H1 (cell line): ENCODE measurements at regions not wholly inside any gene's neighbourhood (a gene's known extent, or its start where the extent isn't known, plus 50 kb on each side); places are given as distances from the start of the nearest gene placed in this dataset.

Experiments
- CTCF ChIA-PET: fragments of 300-600 bp; sonication (Branson Sonifier 250); formaldehyde crosslinking; loops from one replicate; lab custom pipeline; 2021; ENCODE audit not compliant: partially characterized antibody; lab: Charles Lee
- POLR2A ChIA-PET: fragments of 300-600 bp; sonication (Branson Sonifier 250); formaldehyde crosslinking; loops from one replicate; lab custom pipeline; 2021; ENCODE audit warnings: inconsistent platforms; ENCODE audit not compliant: partially characterized antibody; lab: Charles Lee
- DNase-seq, 2 experiments: peaks; one replicate each; pipeline versions ENCODE4 v3.0.0 to v3.0.0-alpha.2; 2010 to 2022; ENCODE audit warnings: low spot score in 2 of 2, low read depth in 1 of 2, mixed read lengths in 1 of 2
- FAIRE-seq: peaks from 2 replicates; lab custom pipeline; 2011; peaks lifted over from hg19 to GRCh38; lab: Jason Lieb, UNC
- H2AFZ ChIP-seq: 2 replicates; pipeline ENCODE4 v1.8.1; 2012; ENCODE audit warnings: low read length, inconsistent platforms
- H2AK5ac ChIP-seq: 2 replicates; pipeline ENCODE4 v1.6.1; 2013; ENCODE audit warnings: low read depth, low read length
- H2BK120ac ChIP-seq: replicated peaks from 2 replicates; pipeline ENCODE3; 2013; ENCODE audit warnings: low read depth, low read length, inconsistent platforms
- H2BK12ac ChIP-seq: 2 replicates; pipeline ENCODE4 v1.6.1; 2013; ENCODE audit warnings: low read depth, low read length
- H2BK15ac ChIP-seq: 2 replicates; pipeline ENCODE4 v1.6.1; 2013; ENCODE audit warnings: low read length
- H2BK20ac ChIP-seq: 2 replicates; pipeline ENCODE4 v1.6.1; 2013; ENCODE audit warnings: low read length
- H2BK5ac ChIP-seq: 2 replicates; pipeline ENCODE4 v1.6.1; 2013; ENCODE audit warnings: low read depth, low read length
- H3K14ac ChIP-seq: 2 replicates; pipeline ENCODE4 v1.6.1; 2013; ENCODE audit warnings: inconsistent platforms; ENCODE audit not compliant: insufficient read length
- H3K18ac ChIP-seq: 2 replicates; pipeline ENCODE4 v1.6.1; 2013; ENCODE audit warnings: low read length; ENCODE audit errors: extremely low read depth
- H3K23ac ChIP-seq: 2 replicates; pipeline ENCODE4 v1.6.1; 2013; ENCODE audit warnings: inconsistent platforms; ENCODE audit not compliant: insufficient read length
- H3K23me2 ChIP-seq: 2 replicates; pipeline ENCODE4 v1.6.1; 2013; ENCODE audit warnings: low read depth, low read length
- H3K27ac ChIP-seq: 2 replicates; pipeline ENCODE4 v1.6.1; 2011; ENCODE audit warnings: low read depth, low read length, inconsistent platforms
- H3K27me3 ChIP-seq, 4 experiments: replicated peaks in 1 of 4; 1 replicate in 1 of 4; 2 replicates in 3 of 4; pipeline versions ENCODE4 v1.6.1 to v1.8.1; 2011 to 2013; ENCODE audit warnings: low read length in 3 of 4, mild to moderate bottlenecking in 3 of 4, inconsistent platforms in 2 of 4, mixed read lengths in 2 of 4, moderate library complexity in 1 of 4; ENCODE audit not compliant: control insufficient read depth in 3 of 4, insufficient read depth in 3 of 4; ENCODE audit errors: extremely low read depth in 1 of 4
- H3K36me3 ChIP-seq, 4 experiments: 2 replicates each; pipeline versions ENCODE4 v1.6.1 to v1.8.1; 2011 to 2013; ENCODE audit warnings: mild to moderate bottlenecking in 4 of 4, low read length in 3 of 4, moderate library complexity in 2 of 4, control low read depth in 1 of 4, inconsistent platforms in 1 of 4; ENCODE audit not compliant: insufficient read depth in 4 of 4, control insufficient read depth in 2 of 4
- H3K4ac ChIP-seq: replicated peaks from 2 replicates; pipeline ENCODE3; 2013; ENCODE audit warnings: low read length, low read depth, mixed read lengths, inconsistent platforms; ENCODE audit not compliant: insufficient read length
- H3K4me1 ChIP-seq, 4 experiments: replicated peaks in 1 of 4; 1 replicate in 1 of 4; 2 replicates in 3 of 4; pipeline versions ENCODE4 v1.6.1 to v1.8.1; 2011 to 2013; ENCODE audit warnings: low read length in 3 of 4, inconsistent platforms in 2 of 4, mixed read lengths in 1 of 4; ENCODE audit not compliant: insufficient read depth in 4 of 4, control insufficient read depth in 3 of 4
- H3K4me2 ChIP-seq, 2 experiments: 2 replicates each; pipeline versions ENCODE4 v1.6.1 to v1.8.1; 2011 to 2013; ENCODE audit warnings: low read depth in 2 of 2, low read length in 2 of 2, control low read depth in 1 of 2, inconsistent platforms in 1 of 2, mild to moderate bottlenecking in 1 of 2; ENCODE audit not compliant: insufficient read depth in 1 of 2
- H3K4me3 ChIP-seq, 4 experiments: fragments of 200-600, 300-600 bp in 1 of 4; sonication (generic), shearing (Covaris generic), sonication (Bioruptor Twin) in 1 of 4; 2 replicates each; pipeline versions ENCODE4 v1.5.1 to v1.8.1; 2011 to 2016; ENCODE audit warnings: low read length in 4 of 4, low read depth in 3 of 4, control low read depth in 2 of 4, inconsistent platforms in 2 of 4, mild to moderate bottlenecking in 2 of 4, mixed read lengths in 1 of 4, moderate library complexity in 1 of 4; ENCODE audit not compliant: insufficient read depth in 2 of 4; ENCODE audit errors: extremely low read depth in 1 of 4
- H3K56ac ChIP-seq: replicated peaks from 2 replicates; pipeline ENCODE3; 2013; ENCODE audit warnings: low read depth, mild to moderate bottlenecking, mixed read lengths, low read length, inconsistent platforms; ENCODE audit not compliant: insufficient read length
- H3K79me1 ChIP-seq: 2 replicates; pipeline ENCODE4 v1.6.1; 2013; ENCODE audit warnings: low read depth, low read length, control low read depth
- H3K79me2 ChIP-seq, 2 experiments: 2 replicates each; pipeline versions ENCODE4 v1.6.1 to v1.8.1; 2012 to 2013; ENCODE audit warnings: low read length in 2 of 2, mild to moderate bottlenecking in 2 of 2, inconsistent platforms in 1 of 2; ENCODE audit not compliant: insufficient read depth in 2 of 2, control insufficient read depth in 1 of 2
- H3K9ac ChIP-seq, 4 experiments: replicated peaks in 1 of 4; 1 replicate in 1 of 4; 2 replicates in 3 of 4; pipeline versions ENCODE4 v1.6.1 to v1.8.1; 2011 to 2013; ENCODE audit warnings: low read depth in 3 of 4, low read length in 3 of 4, control low read depth in 2 of 4, mild to moderate bottlenecking in 2 of 4, moderate library complexity in 2 of 4, inconsistent platforms in 1 of 4; ENCODE audit errors: extremely low read depth in 1 of 4
- H3K9me3 ChIP-seq, 2 experiments: 2 replicates each; pipeline versions ENCODE4 v1.6.1 to v1.8.1; 2012 to 2013; ENCODE audit warnings: mild to moderate bottlenecking in 2 of 2, moderate library complexity in 2 of 2, control low read depth in 1 of 2, inconsistent platforms in 1 of 2, low read depth in 1 of 2, low read length in 1 of 2, mixed read lengths in 1 of 2; ENCODE audit not compliant: insufficient read depth in 2 of 2
- H4K20me1 ChIP-seq, 2 experiments: replicated peaks in 1 of 2; 2 replicates each; pipeline versions ENCODE3 to v1.8.1; 2011 to 2013; ENCODE audit warnings: inconsistent platforms in 2 of 2, low read length in 2 of 2, mild to moderate bottlenecking in 1 of 2; ENCODE audit not compliant: insufficient read depth in 2 of 2, control insufficient read depth in 1 of 2
- H4K5ac ChIP-seq: 2 replicates; pipeline ENCODE4 v1.6.1; 2013; ENCODE audit warnings: low read length, low read depth, mixed read lengths, inconsistent platforms; ENCODE audit not compliant: insufficient read length
- H4K8ac ChIP-seq: 2 replicates; pipeline ENCODE4 v1.8.0; 2013; ENCODE audit warnings: mild to moderate bottlenecking, moderate library complexity, low read length, inconsistent platforms; ENCODE audit not compliant: insufficient read depth; ENCODE audit errors: extremely low read depth
- H4K91ac ChIP-seq: replicated peaks from 2 replicates; pipeline ENCODE3; 2013; ENCODE audit warnings: low read length, mixed read lengths, inconsistent platforms; ENCODE audit not compliant: insufficient read length
- ASH2L ChIP-seq: fragments of 200-600, 300-600 bp; sonication (generic); IDR thresholded peaks from one replicate; pipeline ENCODE4 v1.7.1; 2017; ENCODE audit warnings: low read length
- BRCA1 ChIP-seq: IDR thresholded peaks from 2 replicates; pipeline ENCODE4 v1.6.1; 2012; ENCODE audit warnings: low read depth, low read length, improper control_type of control experiment
- EGR1 ChIP-seq: IDR thresholded peaks from 2 replicates; pipeline ENCODE4 v1.6.1; 2011; ENCODE audit warnings: low read depth, low read length, borderline replicate concordance
- EZH2 ChIP-seq: fragments of 200-600 bp; sonication (generic); IDR thresholded peaks from 2 replicates; pipeline ENCODE4 v1.7.1; 2012; ENCODE audit warnings: low read depth, mild to moderate bottlenecking, moderate library complexity, low read length, inconsistent platforms; ENCODE audit not compliant: severe bottlenecking
- GTF2F1 ChIP-seq: IDR thresholded peaks from 2 replicates; pipeline ENCODE4 v1.6.1; 2012; ENCODE audit warnings: low read depth, low read length, improper control_type of control experiment, borderline replicate concordance
- HDAC6 ChIP-seq: IDR thresholded peaks from one replicate; pipeline ENCODE4 v1.7.1; 2012; ENCODE audit warnings: low read depth, mild to moderate bottlenecking, inconsistent platforms, low read length, moderate library complexity
- MAFK ChIP-seq: IDR thresholded peaks from 2 replicates; pipeline ENCODE4 v1.6.1; 2012; ENCODE audit warnings: low read depth, mild to moderate bottlenecking, improper control_type of control experiment, low read length
- NRF1 ChIP-seq: IDR thresholded peaks from 2 replicates; pipeline ENCODE4 v1.6.1; 2011; ENCODE audit warnings: mild to moderate bottlenecking, low read depth, low read length, improper control_type of control experiment
- SP2 ChIP-seq: IDR thresholded peaks from 2 replicates; pipeline ENCODE4 v1.6.1; 2012; ENCODE audit warnings: mild to moderate bottlenecking, low read length, inconsistent platforms
- SUZ12 ChIP-seq: fragments of 200-600 bp; sonication (generic); IDR thresholded peaks from 2 replicates; pipeline ENCODE4 v1.6.1; 2012; ENCODE audit warnings: mild to moderate bottlenecking, inconsistent platforms, low read length, moderate library complexity, mixed read lengths
- TAF1 ChIP-seq: IDR thresholded peaks from 2 replicates; pipeline ENCODE4 v1.6.1; 2011; ENCODE audit warnings: mild to moderate bottlenecking, low read depth, low read length
- TAF7 ChIP-seq: optimal IDR thresholded peaks from 2 replicates; pipeline ENCODE3; 2011; ENCODE audit warnings: low read depth, mild to moderate bottlenecking, inconsistent platforms, low read length, moderate library complexity, borderline replicate concordance
- TEAD4 ChIP-seq: IDR thresholded peaks from 2 replicates; pipeline ENCODE4 v1.6.1; 2012; ENCODE audit warnings: low read depth, low read length, inconsistent platforms, mixed read lengths
- YY1 ChIP-seq: IDR thresholded peaks from 2 replicates; pipeline ENCODE4 v1.6.1; 2011; ENCODE audit warnings: low read depth, mild to moderate bottlenecking, low read length
- WGBS, 2 experiments: shearing (Covaris generic) in 1 of 2; methylation state at CpG; one replicate each; pipeline versions ENCODE4 v1.1.6 to v1.1.7; 2013 to 2015; ENCODE audit warnings: low lambda C conversion rate in 2 of 2, mixed read lengths in 2 of 2, inconsistent platforms in 1 of 2, low coverage in 1 of 2, missing lambda C conversion rate in 1 of 2; ENCODE audit not compliant: insufficient replicate concordance in 2 of 2, insufficient coverage in 1 of 2, insufficient read length in 1 of 2; ENCODE audit errors: extremely low coverage in 1 of 2, missing lambda C conversion rate in 1 of 2; 5-methylcytosine and 5-hydroxymethylcytosine counted together

DNA sequence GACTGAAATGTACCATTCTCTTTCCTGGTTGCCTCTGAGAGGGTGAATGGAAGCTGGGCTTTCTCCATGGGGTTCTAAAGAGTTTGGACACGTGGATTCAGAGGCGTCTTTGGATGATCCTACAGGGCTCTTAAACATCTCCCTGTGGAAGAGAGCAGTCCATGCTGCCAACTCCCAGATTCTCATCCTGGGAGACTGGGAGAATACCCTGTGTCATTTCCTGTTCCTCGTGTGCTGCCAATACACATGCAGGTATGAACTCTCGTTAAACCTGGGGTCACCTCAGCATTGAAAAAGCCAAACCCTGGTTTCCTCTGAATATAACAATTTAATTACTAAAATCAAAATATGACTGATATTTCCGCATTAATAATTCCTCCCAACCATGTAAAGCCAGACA is 73.3 kb upstream of the NT5C1B start:
- no peak for TF ChIP-seq BRCA1
- no peak for TF ChIP-seq TAF1
- TF ChIP-seq EGR1 = no peak
- TF ChIP-seq YY1 = no peak
- no peak for TF ChIP-seq SUZ12
- no peak for TF ChIP-seq NRF1
- TF ChIP-seq TEAD4 = no peak
- no peak for TF ChIP-seq GTF2F1
- no peak for TF ChIP-seq TAF7
- TF ChIP-seq ASH2L = no peak
- TF ChIP-seq SP2 = no peak
- TF ChIP-seq EZH2 = no peak
- TF ChIP-seq MAFK = no peak
- TF ChIP-seq HDAC6 = no peak
- Histone ChIP-seq H3K36me3 (no peaks in the 10 kb centered on the region), H3K4ac (no peak overlapping the region), H2BK15ac (no peak overlapping the region), H3K4me2 (no peak overlapping the region), H3K79me1 (no peaks in the 10 kb centered on the region), H3K9me3 (no peaks in the 10 kb centered on the region), H3K9ac (no peak overlapping the region), H3K23me2 (no peaks in the 10 kb centered on the region), H3K56ac (no peak overlapping the region), H2AK5ac (no peak overlapping the region), H2AFZ (no peak overlapping the region; the same call in 1 of the 2 replicates), H3K23ac (no peak overlapping the region), H4K8ac (no peak overlapping the region), H3K18ac (no peak overlapping the region), H2BK5ac (no peak overlapping the region), H3K27me3 (no peaks in the 10 kb centered on the region), H3K14ac (no peak overlapping the region), H4K5ac (no peak overlapping the region), H4K91ac (no peak overlapping the region), H3K4me3 (no peak overlapping the region), H3K4me1 (no peaks in the 10 kb centered on the region; a peak in 1 of 7 replicates), H2BK120ac (no peak overlapping the region), H3K27ac (no peak overlapping the region), H3K79me2 (no peaks in the 10 kb centered on the region), H2BK20ac (no peak overlapping the region), H4K20me1 (no peaks in the 10 kb centered on the region), H2BK12ac (no peak overlapping the region)
- DNase-seq = no peak
- CTCF ChIA-PET = interaction anchor here (0.7 kb wide), 1 partner anchor 905 kb away, joined by 4 read pairs; no protein-coding TSS in a partner anchor
- 86% methylated on average over 5 of the region's 5 CpGs; no CpG with 5 or more reads in 1 of the 2 experiments for WGBS, 2 experiments
- no peak for FAIRE-seq
- POLR2A ChIA-PET = no interaction called here
